RWPE2 (cell line): ENCODE measurements at regions not wholly inside any gene's neighbourhood (a gene's known extent, or its start where the extent isn't known, plus 50 kb on each side); places are given as distances from the start of the nearest gene placed in this dataset.

ENCODE experiments used
- ATAC-seq: fragments of 200-7000 bp; cut with Tn5 transposase; 3 replicates; pipeline ENCODE4 v1.9.1; 2021; ENCODE audit warnings: low read depth
- DNase-seq: peaks from one replicate; pipeline ENCODE4 v3.0.0-alpha.2; 2020; ENCODE audit warnings: low spot score
- H3K27ac ChIP-seq: fragments of 450-650 bp; 2 replicates; pipeline ENCODE4 v1.5.1; 2017; ENCODE audit warnings: mild to moderate bottlenecking; ENCODE audit not compliant: poor library complexity, severe bottlenecking
- H3K27me3 ChIP-seq: fragments of 250-450 bp; sonication (Bioruptor Pico); 2 replicates; pipeline ENCODE4 v1.5.1; 2021; ENCODE audit warnings: mild to moderate bottlenecking, moderate library complexity; ENCODE audit not compliant: insufficient read depth, poor library complexity, severe bottlenecking
- H3K36me3 ChIP-seq: fragments of 250-450 bp; sonication (Bioruptor Pico); 2 replicates; pipeline ENCODE4 v1.5.1; 2020; ENCODE audit warnings: low read depth, mild to moderate bottlenecking, moderate library complexity
- H3K4me1 ChIP-seq: fragments of 250-450 bp; sonication (Bioruptor Pico); 2 replicates; pipeline ENCODE4 v1.5.1; 2021; ENCODE audit warnings: mild to moderate bottlenecking, moderate library complexity; ENCODE audit not compliant: insufficient read depth, poor library complexity, severe bottlenecking
- H3K4me3 ChIP-seq: fragments of 250-450 bp; sonication (Bioruptor Pico); 2 replicates; pipeline ENCODE4 v1.5.1; 2021; ENCODE audit warnings: mild to moderate bottlenecking, moderate library complexity; ENCODE audit not compliant: severe bottlenecking
- H3K9me3 ChIP-seq: fragments of 250-450 bp; sonication (Bioruptor Pico); 2 replicates; pipeline ENCODE4 v1.5.1; 2021; ENCODE audit warnings: mild to moderate bottlenecking, moderate library complexity; ENCODE audit not compliant: severe bottlenecking
- TF ChIP-seq, protein P1 (sequence below): fragments of 450-650 bp; IDR thresholded peaks from one replicate; pipeline ENCODE4 v1.5.1; 2017; ENCODE audit warnings: mild to moderate bottlenecking, moderate library complexity; ENCODE audit not compliant: poor library complexity, severe bottlenecking

DNA sequence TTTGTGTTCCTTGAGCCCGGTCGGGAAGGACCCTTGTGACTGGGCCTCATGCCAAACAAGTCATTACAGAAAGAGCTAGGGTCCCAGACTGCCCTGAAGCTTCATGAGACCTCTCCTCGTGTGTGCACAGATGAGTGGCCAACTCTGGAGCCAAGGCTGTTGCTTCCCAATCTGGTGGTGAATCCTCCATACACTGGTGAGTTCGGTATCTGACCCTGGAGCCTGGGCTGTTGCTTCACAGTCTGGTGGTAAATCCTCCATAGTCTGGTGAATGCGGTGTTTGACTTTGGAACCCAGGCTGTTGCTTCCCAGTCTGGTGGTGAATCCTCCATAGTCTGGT, 737.8 kb downstream of the MATN1 start:
- Histone ChIP-seq H3K4me1 (no peaks in the 10 kb centered on the region), H3K36me3 (no peaks in the 10 kb centered on the region), H3K27me3 (peaks cover 6% of the 10 kb centered on the region), H3K9me3 (no peaks in the 10 kb centered on the region), H3K4me3 (no peak overlapping the region), H3K27ac (no peak overlapping the region)
- ATAC-seq (no peak), DNase-seq (no peak)
- TF ChIP-seq, protein P1, sequence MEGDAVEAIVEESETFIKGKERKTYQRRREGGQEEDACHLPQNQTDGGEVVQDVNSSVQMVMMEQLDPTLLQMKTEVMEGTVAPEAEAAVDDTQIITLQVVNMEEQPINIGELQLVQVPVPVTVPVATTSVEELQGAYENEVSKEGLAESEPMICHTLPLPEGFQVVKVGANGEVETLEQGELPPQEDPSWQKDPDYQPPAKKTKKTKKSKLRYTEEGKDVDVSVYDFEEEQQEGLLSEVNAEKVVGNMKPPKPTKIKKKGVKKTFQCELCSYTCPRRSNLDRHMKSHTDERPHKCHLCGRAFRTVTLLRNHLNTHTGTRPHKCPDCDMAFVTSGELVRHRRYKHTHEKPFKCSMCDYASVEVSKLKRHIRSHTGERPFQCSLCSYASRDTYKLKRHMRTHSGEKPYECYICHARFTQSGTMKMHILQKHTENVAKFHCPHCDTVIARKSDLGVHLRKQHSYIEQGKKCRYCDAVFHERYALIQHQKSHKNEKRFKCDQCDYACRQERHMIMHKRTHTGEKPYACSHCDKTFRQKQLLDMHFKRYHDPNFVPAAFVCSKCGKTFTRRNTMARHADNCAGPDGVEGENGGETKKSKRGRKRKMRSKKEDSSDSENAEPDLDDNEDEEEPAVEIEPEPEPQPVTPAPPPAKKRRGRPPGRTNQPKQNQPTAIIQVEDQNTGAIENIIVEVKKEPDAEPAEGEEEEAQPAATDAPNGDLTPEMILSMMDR: no peak

DNA sequence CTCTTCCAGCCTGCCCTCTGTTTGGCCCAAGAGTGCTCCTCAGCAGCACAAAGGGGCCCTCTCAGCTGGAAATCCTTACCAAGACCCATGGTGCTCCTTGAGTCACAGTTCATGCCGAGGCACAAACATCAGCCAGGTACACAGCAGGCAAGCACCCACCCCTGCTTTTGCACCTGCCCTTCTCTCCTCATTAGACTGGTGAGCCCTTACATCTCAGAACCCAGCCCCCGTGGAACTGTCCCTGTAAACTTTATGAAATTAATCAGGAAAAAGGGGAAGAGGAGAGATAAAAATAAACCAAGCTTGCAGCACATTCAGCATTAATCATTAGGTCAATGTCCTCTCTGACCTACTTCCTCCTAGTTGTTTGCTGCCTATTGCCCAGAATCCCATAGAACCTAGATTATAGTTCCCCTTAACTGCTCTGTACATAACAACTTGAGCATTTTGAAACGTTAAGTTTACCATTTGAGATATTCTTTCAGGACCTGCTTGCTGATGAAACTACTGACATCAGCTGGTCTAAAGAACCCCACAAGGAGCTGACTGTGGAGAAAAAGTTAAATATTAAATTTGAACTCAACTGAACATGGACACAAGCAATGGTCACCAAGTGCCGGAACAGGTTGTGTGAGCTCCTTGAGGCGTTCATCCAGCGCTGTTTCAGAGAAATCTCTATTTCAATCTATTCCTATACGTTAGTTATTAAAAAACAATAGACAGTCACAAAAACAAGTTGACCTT, 738.4 kb downstream of the MATN1 start:
- TF ChIP-seq, protein P1: no peak
- Histone ChIP-seq H3K4me1 (no peaks in the 10 kb centered on the region), H3K27me3 (peaks cover 6% of the 10 kb centered on the region), H3K27ac (no peak overlapping the region), H3K9me3 (no peaks in the 10 kb centered on the region), H3K36me3 (no peaks in the 10 kb centered on the region), H3K4me3 (no peak overlapping the region)
- no peak for ATAC-seq
- no peak for DNase-seq

DNA sequence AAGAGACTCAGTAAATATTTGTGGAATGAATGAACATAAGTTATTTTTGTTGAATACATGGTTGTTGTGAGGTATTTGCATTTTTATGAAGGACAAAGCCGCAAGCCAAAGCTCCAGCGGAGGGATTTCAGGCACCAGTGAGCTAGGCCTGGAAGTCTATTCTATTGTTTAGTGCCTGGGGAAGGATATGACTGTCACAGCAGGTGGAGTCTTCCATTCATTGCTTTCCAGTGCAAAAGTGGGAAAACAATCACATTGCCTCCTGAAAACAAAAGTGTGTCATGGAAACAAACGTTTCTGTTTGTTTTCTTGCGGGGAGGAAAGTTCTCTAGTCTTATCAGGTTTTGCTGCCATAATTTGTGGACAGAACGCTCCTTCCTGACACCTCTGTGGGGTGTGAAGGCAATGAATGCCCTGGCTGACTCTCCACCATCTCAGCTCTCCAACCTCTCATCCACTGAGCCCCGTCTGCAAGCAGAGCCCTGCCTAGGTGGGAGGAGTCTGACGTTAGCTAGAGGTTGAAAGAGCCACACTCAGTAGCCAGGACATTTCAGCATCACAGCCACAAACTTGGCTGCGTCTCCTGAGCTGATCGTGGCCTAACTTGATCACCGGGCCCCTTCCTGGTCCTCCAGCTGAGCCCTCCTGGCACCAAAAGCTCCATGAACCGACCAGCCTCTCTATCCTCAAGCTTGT, 739.1 kb downstream of the MATN1 start:
- Histone ChIP-seq H3K36me3 (no peaks in the 10 kb centered on the region), H3K4me3 (no peak overlapping the region), H3K27ac (no peak overlapping the region), H3K4me1 (no peaks in the 10 kb centered on the region), H3K27me3 (peaks cover 9% of the 10 kb centered on the region), H3K9me3 (no peaks in the 10 kb centered on the region)
- ATAC-seq (no peak), DNase-seq (no peak)
- TF ChIP-seq, protein P1: no peak

DNA sequence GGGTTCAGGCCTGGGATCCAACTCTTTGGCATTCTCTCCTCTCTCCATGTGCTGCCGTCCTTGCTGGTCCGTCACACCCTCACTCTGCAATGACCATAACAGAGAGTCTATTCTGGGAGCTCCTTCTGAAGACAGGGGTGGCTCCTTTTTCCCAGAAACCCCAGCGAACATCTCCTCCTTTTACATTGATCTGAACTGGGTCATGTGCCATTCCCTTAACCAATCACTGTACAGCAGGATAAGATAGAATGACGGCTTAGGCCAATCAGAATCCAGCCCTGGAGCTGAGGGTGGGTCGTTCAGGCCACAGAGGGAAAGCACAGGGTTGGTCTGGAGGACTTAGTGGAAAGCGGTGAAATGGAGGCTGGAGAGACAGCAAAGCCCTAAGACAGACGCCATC, 740.1 kb downstream of the MATN1 start:
- Histone ChIP-seq H3K4me3 (no peak overlapping the region), H3K27me3 (peaks cover 9% of the 10 kb centered on the region), H3K27ac (no peak overlapping the region), H3K9me3 (peaks cover 3% of the 10 kb centered on the region), H3K36me3 (no peaks in the 10 kb centered on the region), H3K4me1 (no peaks in the 10 kb centered on the region)
- DNase-seq (no peak), ATAC-seq (no peak)
- TF ChIP-seq, protein P1: no peak

DNA sequence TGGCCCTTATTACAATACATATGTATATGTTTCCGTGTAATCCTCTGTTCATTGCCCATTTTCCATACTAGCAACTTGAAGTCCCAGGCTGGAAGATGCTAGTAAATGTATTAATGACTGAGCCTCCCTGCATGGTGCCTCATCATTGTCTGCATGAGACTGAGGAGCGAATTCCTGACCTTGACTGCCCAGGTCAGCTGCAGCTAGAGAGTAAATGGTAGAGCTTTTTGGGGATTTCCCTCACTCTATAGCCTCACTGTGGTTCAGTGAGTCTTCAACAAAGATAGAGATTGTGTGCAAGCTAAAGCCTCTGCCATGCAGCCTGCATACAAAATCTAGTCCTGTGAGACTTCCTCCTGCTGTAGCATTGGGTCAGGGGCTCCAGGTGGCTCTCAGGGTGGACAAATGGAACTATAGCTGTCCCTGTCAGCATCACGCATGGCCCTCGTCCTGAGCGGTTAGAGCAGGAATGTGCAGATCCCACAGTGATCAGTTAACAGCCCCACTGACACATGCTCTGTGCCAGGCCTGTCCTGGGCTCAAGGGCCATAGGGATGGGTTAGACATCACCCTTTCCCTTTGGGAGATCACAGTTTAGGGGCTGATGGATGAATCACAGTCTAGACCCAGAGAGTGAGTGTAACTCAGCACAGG, 741.7 kb downstream of the MATN1 start:
- Histone ChIP-seq H3K36me3 (no peaks in the 10 kb centered on the region), H3K4me3 (no peak overlapping the region), H3K27me3 (peaks cover 9% of the 10 kb centered on the region), H3K9me3 (peaks cover 3% of the 10 kb centered on the region), H3K27ac (no peak overlapping the region), H3K4me1 (no peaks in the 10 kb centered on the region)
- TF ChIP-seq, protein P1: no peak
- DNase-seq: no peak
- no peak for ATAC-seq
